Epithelial cell of prostate (primary cell): ENCODE measurements at regions not wholly inside any gene's neighbourhood (a gene's known extent, or its start where the extent isn't known, plus 50 kb on each side); places are given as distances from the start of the nearest gene placed in this dataset.
A peak's percentile ranks its signal among the peaks of the same experiment; 100 is the strongest.

Source experiments
- DNase-seq: peaks from one replicate; pipeline ENCODE4 v3.0.0-alpha.2; 2011; ENCODE audit warnings: low read depth, low spot score
- H3K27ac ChIP-seq: fragments of 450-650 bp; 2 replicates; pipeline ENCODE4 v1.5.1; 2017; ENCODE audit warnings: mild to moderate bottlenecking

DNA sequence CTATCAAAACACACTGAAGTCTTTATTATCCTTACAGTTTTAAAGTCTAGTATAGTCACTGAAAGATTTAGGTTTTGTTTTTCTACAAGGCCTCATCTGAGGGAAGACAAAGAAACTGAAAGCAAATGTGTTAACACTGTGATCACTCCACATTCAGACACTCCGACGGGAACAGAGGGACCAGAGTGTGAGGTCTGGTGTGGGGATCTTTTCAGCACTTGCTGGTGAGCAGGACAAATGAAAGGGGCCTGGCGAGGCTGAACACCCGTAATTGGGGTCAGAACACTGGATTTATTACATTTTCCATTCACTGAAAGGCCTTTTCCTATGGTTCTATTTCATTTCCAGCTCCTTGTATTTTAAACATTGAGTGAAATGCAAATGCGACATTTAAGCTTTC lies 910.5 kb downstream of the CDH11 start:
- H3K27ac ChIP-seq = no peak overlapping the region
- no peak for DNase-seq

DNA sequence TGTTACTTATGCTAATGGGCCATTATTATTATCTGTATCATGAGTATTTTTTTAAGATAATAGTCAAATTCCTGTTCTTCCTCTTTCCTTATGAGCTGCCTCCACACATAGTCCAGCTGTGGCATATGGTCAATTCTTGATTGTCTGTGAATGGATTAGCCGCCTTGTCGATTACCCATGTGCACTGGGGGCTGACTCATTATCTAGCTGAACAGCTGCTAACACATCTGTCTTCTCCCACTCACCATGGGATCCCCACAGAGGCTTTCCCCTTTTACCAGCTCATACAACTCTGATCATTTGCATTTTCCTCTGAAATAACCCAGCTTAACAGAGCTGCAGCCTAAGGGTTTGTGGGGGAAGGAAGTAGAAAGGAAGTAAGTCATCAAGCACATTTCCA lies 915.0 kb downstream of the CDH11 start:
- no peak for DNase-seq
- H3K27ac ChIP-seq = no peak overlapping the region

DNA sequence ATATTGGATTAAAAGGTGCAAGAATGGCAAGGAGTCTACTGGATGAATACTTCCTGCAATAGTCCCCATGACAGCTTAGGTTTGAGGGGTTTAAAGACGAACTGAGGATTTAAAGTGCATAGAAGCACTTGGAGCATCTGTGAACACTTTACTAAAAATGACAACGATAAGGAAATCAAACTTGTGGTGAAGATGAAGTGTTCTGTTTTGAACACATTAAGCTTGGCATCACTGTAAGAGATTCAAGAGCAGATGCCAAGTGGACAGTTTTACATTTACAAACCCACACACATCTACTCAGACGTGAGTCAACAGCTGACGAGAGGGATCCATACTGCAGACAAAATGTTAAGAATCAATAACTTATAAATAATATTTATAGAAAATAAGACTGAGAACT lies 918.7 kb downstream of the CDH11 start:
- H3K27ac ChIP-seq = no peak overlapping the region
- DNase-seq = no peak

GRCh38 chr16:64202571-64202970 lies 919.3 kb downstream of the CDH11 start:
- H3K27ac ChIP-seq = no peak overlapping the region
- no peak for DNase-seq

- H3K27ac ChIP-seq = no peak overlapping the region
- DNase-seq = no peak
These were observed 925.4 kb downstream of the CDH11 start for GRCh38 chr16:64196444-64196843.

DNA sequence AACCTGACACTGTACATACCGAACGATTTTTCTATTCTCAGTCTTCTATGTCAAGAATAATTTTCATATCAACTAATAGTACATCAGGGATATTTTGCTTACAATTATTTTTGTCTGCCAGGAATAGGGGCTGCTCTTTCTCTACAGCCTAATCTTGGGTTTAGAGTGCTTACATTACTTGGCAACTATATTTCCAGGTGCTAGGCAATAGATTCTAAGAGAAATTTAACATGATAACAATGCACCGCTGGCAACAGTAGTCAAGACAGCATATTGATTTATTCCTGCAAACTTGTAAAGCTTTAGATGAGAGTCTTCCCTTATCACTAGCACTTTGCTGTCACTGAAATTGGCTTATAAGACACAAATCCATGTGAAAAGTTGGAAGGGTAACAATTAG lies 935.9 kb downstream of the CDH11 start:
- no peak for DNase-seq

DNA sequence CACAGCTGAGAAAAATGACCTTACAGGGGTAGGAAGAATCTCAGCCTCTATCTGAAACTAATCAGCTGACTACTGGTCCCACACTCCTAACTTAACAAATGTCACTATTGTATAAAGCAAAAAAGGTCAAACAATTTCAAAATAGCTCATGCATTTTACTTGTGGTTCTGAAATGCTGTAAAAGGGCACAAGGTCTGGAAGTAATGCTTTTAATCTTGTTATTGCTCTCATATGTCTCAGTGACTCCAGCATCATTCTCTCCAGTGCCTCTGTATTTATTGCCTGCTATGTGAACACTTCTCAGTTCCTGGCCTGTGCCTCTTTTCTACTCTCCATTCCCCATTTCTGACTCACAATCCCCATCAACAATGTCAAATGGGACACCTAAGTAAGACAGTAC lies 937.7 kb downstream of the CDH11 start:
- no peak for DNase-seq
- no peak overlapping the region for H3K27ac ChIP-seq

More for the DNA sequence above, 935.9 kb downstream of the CDH11 start:
- H3K27ac ChIP-seq = no peak overlapping the region

GRCh38 chr16:64182985-64183384 lies 938.9 kb downstream of the CDH11 start:
- DNase-seq = no peak
- no peak overlapping the region for H3K27ac ChIP-seq

DNA sequence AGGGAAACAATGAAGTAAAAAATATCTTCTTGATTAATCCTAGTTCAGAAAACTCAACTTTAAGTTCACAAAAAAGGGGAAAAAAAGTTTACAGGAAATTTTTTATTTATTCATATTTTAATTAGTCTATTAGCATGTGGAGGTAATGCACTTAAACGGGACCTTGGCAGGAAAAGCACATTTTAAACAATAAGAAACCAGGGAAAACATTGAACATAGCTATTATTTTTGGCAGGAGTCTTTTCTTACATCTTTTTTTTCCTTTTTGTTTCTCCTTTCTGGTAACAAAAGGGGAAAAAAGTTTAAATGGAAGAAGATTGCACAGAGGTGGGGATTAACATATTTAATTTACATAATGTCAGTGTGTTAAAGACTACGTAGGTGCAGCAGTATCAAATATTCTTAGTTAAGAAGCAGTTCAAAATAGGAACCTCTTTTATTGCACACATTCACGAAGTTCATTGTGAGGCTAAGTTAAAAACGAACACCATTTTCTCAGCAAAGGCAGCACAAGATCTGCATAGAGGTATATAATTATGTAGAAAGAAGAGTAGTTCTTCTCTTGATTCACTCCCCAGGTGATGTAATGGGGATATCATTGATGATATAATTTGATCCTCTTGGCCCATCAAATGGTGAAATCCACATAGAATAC lies 940.5 kb downstream of the CDH11 start:
- no peak overlapping the region for H3K27ac ChIP-seq
- no peak for DNase-seq

DNA sequence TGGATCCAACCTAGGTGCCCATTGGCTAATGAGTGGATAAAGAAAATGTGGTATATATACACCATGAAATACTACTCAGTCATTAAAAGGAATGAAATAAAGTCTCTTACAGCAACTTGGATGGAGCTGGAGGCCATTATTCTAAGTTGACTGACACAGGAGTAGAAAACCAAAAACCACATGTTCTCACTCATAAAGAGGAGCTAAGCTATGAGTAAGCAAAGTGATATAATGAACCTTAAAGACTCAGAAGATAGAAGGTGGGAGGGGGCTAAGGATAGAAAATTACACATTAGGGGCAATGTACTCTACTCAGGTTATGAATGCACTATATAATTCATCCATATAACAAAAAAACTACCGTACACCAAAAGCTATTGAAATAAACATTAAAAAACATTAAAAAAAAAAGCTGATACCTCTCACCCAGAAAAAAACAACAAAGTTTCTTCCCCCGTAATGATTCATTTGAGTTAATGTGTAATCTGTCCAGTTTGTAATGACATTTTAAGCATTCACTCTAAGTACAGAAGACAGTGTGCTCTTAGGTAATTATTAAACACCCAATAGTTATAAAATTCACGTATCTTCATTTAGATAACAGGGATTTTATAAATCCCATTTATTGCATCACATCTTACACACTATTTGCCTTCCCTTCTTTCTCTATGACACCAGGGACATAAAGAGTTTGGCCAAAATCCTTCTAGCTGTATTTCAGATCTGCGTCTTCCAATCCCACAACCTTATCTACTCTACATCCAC lies 941.5 kb downstream of the CDH11 start:
- no peak for DNase-seq
- no peak overlapping the region for H3K27ac ChIP-seq

DNA sequence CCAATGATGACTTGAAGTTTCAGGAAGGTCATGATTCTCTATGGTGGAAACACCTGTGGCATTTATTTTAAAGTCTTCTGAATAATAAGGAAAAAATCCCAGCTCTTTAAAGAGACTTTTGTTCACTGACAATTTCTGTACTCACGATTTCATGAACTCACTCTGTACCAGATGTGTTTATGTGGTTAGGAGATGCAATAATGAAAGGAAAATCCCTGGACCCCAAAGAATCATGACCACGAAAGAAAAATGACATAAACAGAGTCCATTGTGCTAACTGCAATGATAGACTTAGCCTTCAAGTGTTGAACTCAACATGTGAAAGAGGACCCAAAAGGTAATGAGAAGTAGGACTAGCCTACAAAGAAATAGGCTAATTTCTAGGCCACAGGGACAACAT lies 947.5 kb downstream of the CDH11 start:
- no peak overlapping the region for H3K27ac ChIP-seq
- no peak for DNase-seq

DNA sequence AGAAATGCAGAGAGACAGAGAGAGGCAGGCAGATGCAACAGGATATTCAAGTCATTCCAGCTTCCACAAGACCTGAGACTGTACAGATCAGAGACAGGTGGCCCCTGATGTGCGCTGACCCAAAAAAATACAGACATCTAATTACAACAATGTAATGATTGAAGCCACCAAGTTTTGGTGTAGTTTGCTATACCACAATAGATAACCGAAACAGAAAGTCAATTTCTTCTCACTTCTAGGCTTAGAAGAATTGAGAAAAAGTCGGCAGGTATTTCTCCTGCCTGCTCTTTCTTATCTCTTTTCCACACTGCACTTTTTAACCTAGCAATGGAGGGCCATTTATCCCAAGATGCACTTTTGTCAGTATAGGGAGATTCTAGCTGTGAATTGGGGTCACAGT lies 949.2 kb downstream of the CDH11 start:
- DNase-seq = no peak
- no peak overlapping the region for H3K27ac ChIP-seq

GRCh38 chr16:64172226-64172625 lies 949.6 kb downstream of the CDH11 start:
- no peak for DNase-seq
- H3K27ac ChIP-seq = no peak overlapping the region

GRCh38 chr16:64171632-64172031 lies 950.2 kb downstream of the CDH11 start:
- no peak for DNase-seq
- H3K27ac ChIP-seq = no peak overlapping the region

- no peak for DNase-seq
- peak overlapping the region; percentile 8 for H3K27ac ChIP-seq
These were observed 953.5 kb downstream of the CDH11 start for GRCh38 chr16:64168371-64168770.

- DNase-seq = no peak
- no peak overlapping the region for H3K27ac ChIP-seq
These were observed 953.9 kb downstream of the CDH11 start for GRCh38 chr16:64167936-64168335.

DNA sequence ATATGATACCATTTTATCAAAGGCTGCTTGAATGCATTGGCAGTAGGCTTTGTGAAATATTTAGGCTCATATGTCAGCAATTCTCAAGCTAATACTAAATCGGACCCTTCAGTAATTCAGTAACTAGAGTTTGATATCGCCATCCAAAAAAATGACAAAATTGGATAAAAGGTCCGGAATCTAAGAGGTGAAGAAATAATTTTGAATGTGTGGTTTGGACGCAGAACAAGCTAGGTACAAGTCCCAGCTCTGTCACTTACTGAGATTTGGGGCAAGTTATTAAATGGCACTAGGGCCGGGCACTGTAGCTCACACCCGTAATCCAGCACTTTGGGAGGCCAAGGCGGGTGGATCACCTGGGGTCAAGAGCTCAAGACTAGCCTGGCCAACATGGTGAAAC lies 956.5 kb downstream of the CDH11 start:
- no peak overlapping the region for H3K27ac ChIP-seq
- no peak for DNase-seq

GRCh38 chr16:64162613-64163375 lies 959.1 kb downstream of the CDH11 start:
- no peak for DNase-seq
- H3K27ac ChIP-seq = no peak overlapping the region

- no peak overlapping the region for H3K27ac ChIP-seq
- DNase-seq = no peak
These were observed 961.9 kb downstream of the CDH11 start for GRCh38 chr16:64159976-64160375.

- DNase-seq = no peak
- no peak overlapping the region for H3K27ac ChIP-seq
These were observed 962.8 kb downstream of the CDH11 start for GRCh38 chr16:64158941-64159588.

DNA sequence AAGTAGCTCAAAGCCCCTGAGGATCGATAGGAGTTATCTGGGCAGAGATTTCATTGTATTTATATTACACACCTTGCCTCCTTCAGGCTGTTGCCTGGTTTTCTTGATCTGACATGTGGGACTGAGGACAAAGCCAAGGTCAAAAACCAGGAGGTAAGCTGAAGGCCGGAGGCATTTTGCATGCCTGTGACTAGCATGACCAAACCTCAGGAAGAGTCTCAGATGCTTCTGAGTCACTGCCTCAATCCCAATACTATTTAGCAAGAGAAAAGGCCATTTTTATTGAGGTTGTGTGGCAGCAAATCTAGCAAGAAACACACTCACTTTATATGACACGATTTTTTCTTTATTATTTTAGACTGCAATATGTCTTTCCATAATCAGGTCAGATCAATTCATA lies 968.1 kb downstream of the CDH11 start:
- DNase-seq = no peak
- H3K27ac ChIP-seq = no peak overlapping the region
